ENCODE measurements at regions not wholly inside any gene's neighbourhood (a gene's known extent, or its start where the extent isn't known, plus 50 kb on each side); places are given as distances from the start of the nearest gene placed in this dataset.

DNA sequence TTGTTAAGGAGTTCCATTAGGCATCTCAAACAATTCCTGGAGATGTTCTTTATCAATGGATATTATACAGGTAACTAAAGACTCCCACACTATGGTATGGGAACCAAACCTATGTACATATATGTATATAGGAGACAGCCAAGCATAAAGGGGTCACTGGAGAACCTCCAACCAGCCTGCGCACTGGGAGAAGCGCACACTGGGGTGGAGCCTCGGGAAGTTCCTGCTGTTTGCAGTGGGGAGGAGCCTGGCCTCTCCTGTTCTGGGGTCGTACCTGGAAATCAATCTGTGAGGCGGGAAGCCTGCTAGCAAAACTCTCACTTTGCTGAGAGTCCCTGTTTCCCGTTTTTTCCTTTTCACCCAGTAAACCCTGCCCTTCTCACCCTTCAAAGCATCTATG, 83.1 kb upstream of the CREB1 start:
- Histone ChIP-seq H3K27me3 (ENCODE audit: low read length) (0 out of 2 replicates have a peak, but pooled peaks cover 3% of the 10 kb centered on the region), H3K4me1 (ENCODE audit: low read length) (no peaks in the 10 kb centered on the region), H3K9ac (ENCODE audit: low read length) (no peak overlapping the region), H3K4me3 (ENCODE audit: low read length) (no peak overlapping the region), H3K36me3 (ENCODE audit: insufficient read depth, low read length) (no peaks in the 10 kb centered on the region), H4K20me1 (ENCODE audit: insufficient read depth, low read depth, low read length) (no peaks in the 10 kb centered on the region), H3K9me2 (replicated peaks; ENCODE audit: insufficient read depth, low read length) (no peaks in the 10 kb centered on the region), H3K4me2 (ENCODE audit: low read depth, low read length, poor library complexity, severe bottlenecking) (no peak overlapping the region), H3K9me3 (ENCODE audit: low read length) (no peaks in the 10 kb centered on the region), H2AFZ (ENCODE audit: low read length) (no peak overlapping the region), H3K27ac (ENCODE audit: low read length) (no peak overlapping the region), H3K79me2 (ENCODE audit: low read length) (no peaks in the 10 kb centered on the region)
- DNase-seq: no peak

DNA sequence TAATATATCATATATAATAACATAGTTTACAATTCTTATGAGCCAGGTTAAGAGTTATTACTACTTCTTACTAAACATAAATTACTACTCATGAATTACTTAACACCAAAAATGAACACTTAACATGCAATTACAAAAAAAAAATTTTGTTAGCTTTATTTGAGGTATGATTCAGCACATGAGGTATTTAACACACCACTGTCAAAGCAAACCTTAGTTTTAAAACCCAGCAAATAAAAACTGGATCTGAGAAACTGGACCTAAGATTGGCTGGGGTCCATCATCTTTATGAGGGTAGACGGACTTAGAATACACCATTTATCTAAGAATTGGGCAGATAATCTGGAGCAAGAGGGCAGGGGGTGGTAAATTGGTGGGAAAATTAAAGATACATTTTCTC, 81.8 kb upstream of the CREB1 start:
- H3K27me3 ChIP-seq (ENCODE audit: low read length): 0 out of 2 replicates have a peak, but pooled peaks cover 3% of the 10 kb centered on the region
- H2AFZ ChIP-seq (ENCODE audit: low read length): no peak overlapping the region
- no peak overlapping the region for H3K4me3 ChIP-seq (ENCODE audit: low read length)
- H3K36me3 ChIP-seq (ENCODE audit: insufficient read depth, low read length): no peaks in the 10 kb centered on the region
- H3K9me3 ChIP-seq (ENCODE audit: low read length): no peaks in the 10 kb centered on the region
- H3K9me2 ChIP-seq (replicated peaks; ENCODE audit: insufficient read depth, low read length): no peaks in the 10 kb centered on the region
- H3K4me2 ChIP-seq (ENCODE audit: low read depth, low read length, poor library complexity, severe bottlenecking): no peak overlapping the region
- no peaks in the 10 kb centered on the region for H3K79me2 ChIP-seq (ENCODE audit: low read length)
- H3K4me1 ChIP-seq (ENCODE audit: low read length): no peaks in the 10 kb centered on the region
- no peak overlapping the region for H3K27ac ChIP-seq (ENCODE audit: low read length)
- no peak overlapping the region for H3K9ac ChIP-seq (ENCODE audit: low read length)
- H4K20me1 ChIP-seq (ENCODE audit: insufficient read depth, low read depth, low read length): no peaks in the 10 kb centered on the region
- no peak for DNase-seq

- no peaks in the 10 kb centered on the region for H3K36me3 ChIP-seq (ENCODE audit: insufficient read depth, low read length)
- 0 out of 2 replicates have a peak, but pooled peaks cover 3% of the 10 kb centered on the region for H3K27me3 ChIP-seq (ENCODE audit: low read length)
- no peak for DNase-seq
- no peaks in the 10 kb centered on the region for H3K4me1 ChIP-seq (ENCODE audit: low read length)
- no peaks in the 10 kb centered on the region for H3K9me3 ChIP-seq (ENCODE audit: low read length)
- H3K9me2 ChIP-seq (replicated peaks; ENCODE audit: insufficient read depth, low read length): no peaks in the 10 kb centered on the region
- H3K27ac ChIP-seq (ENCODE audit: low read length): no peak overlapping the region
- H3K79me2 ChIP-seq (ENCODE audit: low read length): no peaks in the 10 kb centered on the region
- H3K9ac ChIP-seq (ENCODE audit: low read length): no peak overlapping the region
- no peaks in the 10 kb centered on the region for H4K20me1 ChIP-seq (ENCODE audit: insufficient read depth, low read depth, low read length)
- no peak overlapping the region for H3K4me2 ChIP-seq (ENCODE audit: low read depth, low read length, poor library complexity, severe bottlenecking)
- H2AFZ ChIP-seq (ENCODE audit: low read length): no peak overlapping the region
- H3K4me3 ChIP-seq (ENCODE audit: low read length): no peak overlapping the region
Observed at GRCh38 chr2:207449642-207450165, 80.1 kb upstream of the CREB1 start.

DNA sequence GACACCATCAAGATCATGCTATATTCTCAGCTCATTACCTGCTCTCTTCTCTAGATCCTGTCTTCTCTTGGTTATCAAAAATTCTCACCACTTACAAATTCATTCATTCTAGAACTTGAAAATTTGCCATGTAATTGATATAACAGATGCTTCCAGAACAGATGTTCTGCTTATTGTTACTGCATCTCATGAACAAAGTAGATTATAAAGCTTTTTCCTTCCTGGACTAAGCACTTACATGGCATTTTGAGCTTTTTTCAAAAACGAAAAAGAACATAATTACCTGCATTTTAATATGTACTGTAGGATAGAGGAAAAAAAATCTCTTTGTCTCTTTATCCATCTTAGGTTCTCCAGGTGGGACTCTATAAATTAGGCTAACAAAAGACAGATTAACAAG, 79.6 kb upstream of the CREB1 start:
- Histone ChIP-seq H3K9ac (ENCODE audit: low read length) (no peak overlapping the region), H2AFZ (ENCODE audit: low read length) (no peak overlapping the region)

GRCh38 chr2:207458582-207458981, 71.2 kb upstream of the CREB1 start:
- Histone ChIP-seq H3K27ac (ENCODE audit: low read length) (no peak overlapping the region), H3K36me3 (ENCODE audit: insufficient read depth, low read length) (no peaks in the 10 kb centered on the region), H3K4me1 (ENCODE audit: low read length) (no peaks in the 10 kb centered on the region), H3K9ac (ENCODE audit: low read length) (no peak overlapping the region), H3K27me3 (ENCODE audit: low read length) (no peaks in the 10 kb centered on the region), H3K9me2 (replicated peaks; ENCODE audit: insufficient read depth, low read length) (no peaks in the 10 kb centered on the region), H3K9me3 (ENCODE audit: low read length) (no peaks in the 10 kb centered on the region), H3K79me2 (ENCODE audit: low read length) (no peaks in the 10 kb centered on the region), H3K4me2 (ENCODE audit: low read depth, low read length, poor library complexity, severe bottlenecking) (no peak overlapping the region), H3K4me3 (ENCODE audit: low read length) (no peak overlapping the region), H2AFZ (ENCODE audit: low read length) (no peak overlapping the region), H4K20me1 (ENCODE audit: insufficient read depth, low read depth, low read length) (no peaks in the 10 kb centered on the region)
- no peak for DNase-seq

More for the DNA sequence above, 79.6 kb upstream of the CREB1 start:
- no peaks in the 10 kb centered on the region for H3K4me1 ChIP-seq (ENCODE audit: low read length)
- no peak overlapping the region for H3K4me2 ChIP-seq (ENCODE audit: low read depth, low read length, poor library complexity, severe bottlenecking)
- H3K79me2 ChIP-seq (ENCODE audit: low read length): no peaks in the 10 kb centered on the region
- no peak for DNase-seq
- no peaks in the 10 kb centered on the region for H3K9me2 ChIP-seq (replicated peaks; ENCODE audit: insufficient read depth, low read length)
- no peaks in the 10 kb centered on the region for H3K9me3 ChIP-seq (ENCODE audit: low read length)
- H4K20me1 ChIP-seq (ENCODE audit: insufficient read depth, low read depth, low read length): no peaks in the 10 kb centered on the region
- H3K27ac ChIP-seq (ENCODE audit: low read length): no peak overlapping the region
- no peaks in the 10 kb centered on the region for H3K36me3 ChIP-seq (ENCODE audit: insufficient read depth, low read length)
- H3K27me3 ChIP-seq (ENCODE audit: low read length): 0 out of 2 replicates have a peak, but pooled peaks cover 3% of the 10 kb centered on the region
- no peak overlapping the region for H3K4me3 ChIP-seq (ENCODE audit: low read length)

- no peaks in the 10 kb centered on the region for H3K9me2 ChIP-seq (replicated peaks; ENCODE audit: insufficient read depth, low read length)
- no peak for DNase-seq
Observed at GRCh38 chr2:207459990-207460757, 69.6 kb upstream of the CREB1 start.

GRCh38 chr2:207463433-207463832, 66.3 kb upstream of the CREB1 start:
- H3K4me3 ChIP-seq (ENCODE audit: low read length): no peak overlapping the region
- H3K9me3 ChIP-seq (ENCODE audit: low read length): no peaks in the 10 kb centered on the region
- H3K27ac ChIP-seq (ENCODE audit: low read length): no peak overlapping the region
- DNase-seq: no peak
- H3K9me2 ChIP-seq (replicated peaks; ENCODE audit: insufficient read depth, low read length): no peaks in the 10 kb centered on the region
- no peak overlapping the region for H3K4me2 ChIP-seq (ENCODE audit: low read depth, low read length, poor library complexity, severe bottlenecking)
- H3K27me3 ChIP-seq (ENCODE audit: low read length): no peaks in the 10 kb centered on the region
- no peak overlapping the region for H3K9ac ChIP-seq (ENCODE audit: low read length)
- no peaks in the 10 kb centered on the region for H3K79me2 ChIP-seq (ENCODE audit: low read length)
- H2AFZ ChIP-seq (ENCODE audit: low read length): no peak overlapping the region
- H3K4me1 ChIP-seq (ENCODE audit: low read length): no peaks in the 10 kb centered on the region
- no peaks in the 10 kb centered on the region for H3K36me3 ChIP-seq (ENCODE audit: insufficient read depth, low read length)
- no peaks in the 10 kb centered on the region for H4K20me1 ChIP-seq (ENCODE audit: insufficient read depth, low read depth, low read length)

More at GRCh38 chr2:207459990-207460757, 69.6 kb upstream of the CREB1 start:
- H3K79me2 ChIP-seq (ENCODE audit: low read length): no peaks in the 10 kb centered on the region
- no peaks in the 10 kb centered on the region for H3K27me3 ChIP-seq (ENCODE audit: low read length)
- no peak overlapping the region for H3K9ac ChIP-seq (ENCODE audit: low read length)
- H3K9me3 ChIP-seq (ENCODE audit: low read length): no peaks in the 10 kb centered on the region
- no peak overlapping the region for H3K27ac ChIP-seq (ENCODE audit: low read length)
- no peak overlapping the region for H3K4me3 ChIP-seq (ENCODE audit: low read length)
- no peaks in the 10 kb centered on the region for H3K4me1 ChIP-seq (ENCODE audit: low read length)
- no peak overlapping the region for H2AFZ ChIP-seq (ENCODE audit: low read length)
- no peak overlapping the region for H3K4me2 ChIP-seq (ENCODE audit: low read depth, low read length, poor library complexity, severe bottlenecking)
- no peaks in the 10 kb centered on the region for H3K36me3 ChIP-seq (ENCODE audit: insufficient read depth, low read length)
- H4K20me1 ChIP-seq (ENCODE audit: insufficient read depth, low read depth, low read length): no peaks in the 10 kb centered on the region

DNA sequence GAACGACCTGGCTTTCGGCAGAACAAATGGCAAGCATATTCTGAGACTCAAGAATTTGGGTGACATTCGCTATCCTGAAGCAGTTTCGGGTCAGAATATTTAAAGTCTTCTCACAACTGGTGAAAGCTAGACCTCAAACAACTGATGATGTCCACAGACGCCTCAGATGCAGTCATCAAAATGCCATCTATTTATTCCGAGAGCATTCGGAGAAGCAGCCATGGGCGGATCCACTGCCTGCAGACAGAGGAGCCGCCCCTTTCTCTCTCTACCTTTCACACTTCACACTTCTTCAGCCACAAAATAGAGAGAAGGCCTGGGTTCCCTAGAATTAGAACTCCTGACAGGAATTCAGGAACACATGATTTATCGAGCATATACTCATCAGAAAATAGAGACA, 65.8 kb upstream of the CREB1 start:
- Histone ChIP-seq H3K9me2 (replicated peaks; ENCODE audit: insufficient read depth, low read length) (no peaks in the 10 kb centered on the region), H3K9ac (ENCODE audit: low read length) (no peak overlapping the region), H3K4me2 (ENCODE audit: low read depth, low read length, poor library complexity, severe bottlenecking) (no peak overlapping the region), H3K9me3 (ENCODE audit: low read length) (no peaks in the 10 kb centered on the region), H3K27me3 (ENCODE audit: low read length) (no peaks in the 10 kb centered on the region), H3K4me1 (ENCODE audit: low read length) (no peaks in the 10 kb centered on the region), H4K20me1 (ENCODE audit: insufficient read depth, low read depth, low read length) (no peaks in the 10 kb centered on the region), H3K27ac (ENCODE audit: low read length) (no peak overlapping the region), H2AFZ (ENCODE audit: low read length) (no peak overlapping the region), H3K4me3 (ENCODE audit: low read length) (no peak overlapping the region), H3K36me3 (ENCODE audit: insufficient read depth, low read length) (no peaks in the 10 kb centered on the region), H3K79me2 (ENCODE audit: low read length) (no peaks in the 10 kb centered on the region)
- no peak for DNase-seq
